TTC549 (cell line): ENCODE measurements at regions not wholly inside any gene's neighbourhood (a gene's known extent, or its start where the extent isn't known, plus 50 kb on each side); places are given as distances from the start of the nearest gene placed in this dataset.

ENCODE experiments used
- FAIRE-seq: peaks from 2 replicates; lab custom pipeline; 2012; peaks lifted over from hg19 to GRCh38; lab: Jason Lieb, UNC

DNA sequence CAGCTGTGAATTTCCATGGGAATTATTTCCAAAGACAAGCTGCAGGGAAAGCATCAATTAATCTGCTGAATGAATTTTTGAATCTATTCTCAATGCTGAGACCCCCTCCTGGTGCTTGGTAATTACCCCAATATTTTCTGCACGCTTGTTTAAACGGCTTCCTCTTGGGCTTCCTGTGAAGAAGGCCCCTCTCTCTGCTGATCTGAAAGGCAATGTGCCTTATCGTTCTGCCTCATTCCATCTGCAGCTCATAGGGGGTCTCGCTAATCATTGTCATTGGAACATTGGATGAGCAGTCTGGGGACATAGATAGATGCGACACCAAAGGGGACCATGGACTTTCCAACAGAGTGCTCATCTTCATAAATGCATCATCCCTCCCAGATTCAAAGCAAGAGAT lies 851.6 kb downstream of the PDHA2 start:
- no peak for FAIRE-seq

DNA sequence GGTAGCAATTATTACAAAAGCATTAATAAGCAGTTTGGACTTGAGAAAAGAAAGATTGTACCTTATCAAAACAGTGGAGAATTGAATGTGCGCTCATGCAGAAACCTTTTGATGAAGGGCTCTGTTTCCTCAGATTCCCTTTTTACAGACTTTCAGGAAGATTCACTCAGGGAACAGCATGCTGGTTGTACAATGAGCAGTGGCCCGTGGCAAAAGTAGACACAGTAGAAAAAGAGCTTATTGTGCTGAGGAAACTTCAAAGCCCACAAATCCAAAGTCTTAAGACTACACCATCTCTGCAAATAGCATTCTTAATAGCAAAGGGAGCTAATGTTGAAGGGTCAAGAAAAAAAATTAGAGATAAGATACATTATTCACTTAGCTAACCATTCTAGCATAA lies 858.9 kb downstream of the PDHA2 start:
- FAIRE-seq: no peak

DNA sequence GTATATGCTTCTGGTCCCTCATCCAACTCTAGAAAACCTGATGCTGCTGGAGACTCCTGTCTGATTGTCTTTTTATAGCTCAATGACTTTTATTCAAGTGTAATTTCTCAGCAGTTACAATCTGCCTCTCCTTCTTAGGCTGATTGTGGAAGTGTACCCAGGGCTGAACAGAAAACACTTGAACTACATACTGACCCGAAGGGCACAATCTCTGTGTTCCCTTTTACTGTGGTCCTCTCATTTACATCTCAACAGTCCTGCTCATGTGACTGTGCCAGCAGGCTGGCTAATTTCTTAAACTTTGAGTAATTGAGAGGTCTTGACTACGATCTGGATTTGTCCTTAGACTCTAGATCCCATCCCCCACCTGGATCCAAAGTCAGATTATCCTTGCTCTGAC lies 863.4 kb downstream of the PDHA2 start:
- no peak for FAIRE-seq

GRCh38 chr4:96708766-96709165 lies 868.9 kb downstream of the PDHA2 start:
- FAIRE-seq: no peak

- no peak for FAIRE-seq
Measured at GRCh38 chr4:96713271-96713850, 873.5 kb downstream of the PDHA2 start.

GRCh38 chr4:96729641-96730040 lies 889.7 kb downstream of the PDHA2 start:
- FAIRE-seq: no peak

DNA sequence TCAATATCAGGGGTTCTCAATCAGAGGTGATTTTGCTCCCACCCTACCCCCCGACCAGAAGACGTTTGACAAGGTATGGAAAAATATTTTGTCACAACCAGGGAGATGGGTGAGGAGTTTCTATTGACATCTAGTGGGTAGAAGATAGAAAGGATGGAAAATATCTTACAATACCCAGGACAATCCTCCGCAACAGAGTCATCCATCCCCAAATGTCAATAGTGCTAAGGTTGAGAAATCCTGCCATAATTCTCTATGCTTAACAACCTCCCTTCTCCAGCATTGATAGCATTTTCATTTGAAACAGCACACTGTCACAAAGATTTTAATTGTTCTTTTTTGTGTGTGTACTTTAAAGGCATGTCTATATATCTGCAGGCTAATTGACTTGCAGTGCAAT lies 890.5 kb downstream of the PDHA2 start:
- FAIRE-seq: no peak

- peak; percentile 87 for FAIRE-seq
Measured at GRCh38 chr4:96736352-96736889, 896.5 kb downstream of the PDHA2 start.

DNA sequence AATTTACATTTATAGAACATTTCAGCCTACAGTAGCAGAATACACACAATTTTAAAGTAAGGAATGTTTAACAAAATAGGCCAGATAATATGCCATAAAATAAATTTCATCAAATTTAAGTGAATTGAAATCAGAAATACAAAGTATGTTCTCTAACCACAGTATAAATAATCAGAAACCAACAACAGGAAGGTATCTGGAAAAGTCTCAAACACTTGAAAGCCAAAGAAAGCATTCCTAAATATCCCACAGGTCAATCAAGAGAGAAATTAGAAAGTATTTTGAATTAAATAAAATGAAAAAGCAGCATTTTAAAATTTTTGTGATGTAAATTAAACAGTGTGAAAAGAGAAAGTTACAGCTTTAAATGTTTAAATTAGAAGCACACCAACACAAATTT lies 899.2 kb downstream of the PDHA2 start:
- no peak for FAIRE-seq

DNA sequence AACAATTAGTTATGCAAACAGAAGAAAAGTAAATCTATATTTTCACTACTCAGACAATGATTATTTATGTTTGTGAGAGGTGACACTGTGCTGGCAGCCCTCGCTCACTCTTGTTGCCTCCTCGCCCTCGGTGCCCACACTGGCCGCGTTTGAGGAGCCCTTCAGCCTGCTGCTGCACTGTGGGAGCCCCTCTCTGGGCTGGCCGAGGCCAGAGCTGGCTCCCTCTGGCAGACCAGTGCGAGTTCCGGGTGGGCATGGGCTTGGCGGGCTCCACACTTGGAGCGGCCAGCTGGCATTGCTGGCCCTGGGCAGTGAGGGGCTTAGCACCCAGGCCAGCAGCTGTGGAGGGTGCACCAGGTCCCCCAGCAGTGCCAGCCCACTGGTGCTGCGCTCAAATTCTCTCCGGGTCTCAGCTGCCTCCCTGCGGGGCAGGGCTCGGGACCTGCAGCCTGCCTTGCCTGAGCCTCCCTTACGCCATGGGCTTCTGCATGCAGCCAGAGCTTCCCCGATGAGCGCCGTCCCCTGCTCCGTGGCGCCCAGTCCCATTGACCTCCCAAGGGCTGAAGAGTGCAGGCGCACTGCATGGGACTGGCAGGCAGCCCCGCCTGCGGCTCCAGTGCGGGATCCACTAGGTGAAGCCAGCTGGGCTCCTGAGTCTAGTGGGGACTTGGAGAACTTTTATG lies 902.6 kb downstream of the PDHA2 start:
- FAIRE-seq: no peak

GRCh38 chr4:96744676-96745075 lies 904.8 kb downstream of the PDHA2 start:
- FAIRE-seq: no peak

- FAIRE-seq: no peak
Measured at GRCh38 chr4:96753216-96753615, 913.3 kb downstream of the PDHA2 start.

GRCh38 chr4:96755569-96756484 lies 915.9 kb downstream of the PDHA2 start:
- FAIRE-seq: no peak

DNA sequence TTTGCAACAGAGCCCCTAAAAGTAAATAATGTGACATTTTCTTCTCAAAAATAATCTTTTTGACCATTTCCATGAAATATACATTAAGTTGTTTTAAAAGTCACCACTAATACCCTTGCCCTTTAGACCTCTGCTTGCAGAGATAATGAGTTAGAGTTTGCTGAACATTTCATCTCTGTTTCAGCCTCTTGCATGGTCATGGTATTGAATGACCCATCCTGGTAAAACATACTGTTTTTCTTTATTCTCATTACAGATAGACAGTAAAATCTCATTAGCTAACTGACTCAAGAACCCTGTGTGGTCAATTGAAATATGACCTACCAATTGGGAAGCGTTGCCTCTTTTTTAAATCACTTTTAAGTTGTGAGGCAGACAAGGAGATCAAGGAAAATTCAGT lies 916.7 kb downstream of the PDHA2 start:
- no peak for FAIRE-seq

DNA sequence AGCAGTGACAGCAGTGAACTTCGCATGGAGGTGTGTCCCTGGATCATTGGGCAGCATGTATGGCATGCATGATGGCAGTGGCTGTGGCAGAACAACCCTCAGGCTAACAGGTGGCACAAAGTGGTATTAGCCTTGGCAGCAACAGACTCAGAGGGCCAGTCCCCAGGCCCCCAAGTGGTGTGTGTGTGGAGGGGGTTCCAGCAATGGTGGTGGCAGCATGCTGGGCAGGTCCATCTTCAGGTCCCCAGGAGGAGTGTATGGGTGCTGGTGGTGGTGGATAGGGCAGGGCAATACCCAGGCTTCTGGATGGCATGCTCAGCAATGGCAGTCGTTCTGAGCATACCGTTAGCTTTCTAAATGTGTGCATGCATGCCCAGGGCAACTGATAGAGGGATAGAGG lies 923.7 kb downstream of the PDHA2 start:
- no peak for FAIRE-seq

- no peak for FAIRE-seq
Measured at GRCh38 chr4:96766359-96766758, 926.5 kb downstream of the PDHA2 start.

- no peak for FAIRE-seq
Measured at GRCh38 chr4:96767815-96768480, 928.1 kb downstream of the PDHA2 start.

DNA sequence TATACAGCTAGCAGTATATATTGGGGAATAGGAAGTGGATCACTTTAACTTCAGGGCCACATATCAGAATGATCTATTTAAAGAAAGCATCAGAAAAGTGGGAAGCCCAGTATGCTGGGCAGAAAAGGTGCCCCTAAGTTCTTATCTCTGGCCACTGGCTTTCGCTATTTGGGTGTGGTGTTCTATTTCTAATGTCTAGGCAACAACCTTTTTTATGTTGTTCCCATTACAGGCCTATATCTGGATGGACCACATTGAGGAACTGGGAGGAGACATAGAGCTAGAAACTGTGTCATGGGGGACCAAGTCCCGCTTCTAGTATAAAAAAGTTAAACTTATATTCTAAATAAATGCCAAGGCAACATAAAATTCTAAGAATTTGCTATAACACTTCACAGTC lies 935.6 kb downstream of the PDHA2 start:
- FAIRE-seq: no peak

DNA sequence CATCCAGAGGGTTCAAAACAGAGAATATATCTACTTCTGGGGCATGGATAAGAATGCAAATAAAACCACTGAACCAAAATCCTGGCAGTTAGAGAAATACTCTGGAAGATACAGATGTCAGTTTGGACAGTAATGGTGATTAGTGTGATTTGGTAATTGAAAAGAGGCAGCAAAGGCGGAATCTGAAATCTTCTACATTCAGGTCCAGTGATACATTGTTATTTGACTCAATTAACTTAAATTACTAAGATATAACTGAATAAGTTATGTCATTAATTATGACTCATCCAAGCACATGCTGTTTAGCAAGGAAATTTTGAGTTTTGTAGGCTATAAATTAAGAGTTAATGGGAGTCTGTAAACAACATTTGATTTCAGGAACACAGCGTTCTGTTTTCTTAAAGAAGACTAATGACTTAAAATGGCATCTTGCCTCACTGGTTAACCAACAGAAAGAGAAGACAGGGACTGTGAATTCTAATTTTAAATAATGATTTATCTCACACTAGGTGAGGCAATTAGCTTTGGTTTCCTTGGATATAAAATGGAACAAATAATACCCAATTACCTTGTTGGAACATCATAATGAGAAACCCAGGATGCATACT lies 937.1 kb downstream of the PDHA2 start:
- no peak for FAIRE-seq

- no peak for FAIRE-seq
Measured at GRCh38 chr4:96784336-96784735, 944.4 kb downstream of the PDHA2 start.

DNA sequence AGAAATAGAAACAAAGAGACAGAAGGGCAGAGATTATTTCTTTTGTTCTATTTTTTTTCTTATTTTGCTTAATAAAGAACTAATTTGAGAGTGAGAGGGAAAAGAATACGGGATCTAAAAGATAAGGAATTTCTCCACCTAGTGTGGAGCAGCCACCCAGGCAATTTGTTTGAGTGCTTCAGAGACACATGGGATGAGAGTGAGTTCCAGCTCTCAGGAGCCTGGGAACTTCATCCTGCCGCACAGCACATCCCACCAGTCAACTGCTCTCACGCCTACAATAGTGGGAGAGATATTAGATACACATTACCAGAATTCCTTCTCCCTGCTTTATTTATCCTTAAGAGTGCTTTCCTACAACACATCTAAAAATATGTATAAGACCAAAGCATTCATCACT lies 946.4 kb downstream of the PDHA2 start:
- no peak for FAIRE-seq

DNA sequence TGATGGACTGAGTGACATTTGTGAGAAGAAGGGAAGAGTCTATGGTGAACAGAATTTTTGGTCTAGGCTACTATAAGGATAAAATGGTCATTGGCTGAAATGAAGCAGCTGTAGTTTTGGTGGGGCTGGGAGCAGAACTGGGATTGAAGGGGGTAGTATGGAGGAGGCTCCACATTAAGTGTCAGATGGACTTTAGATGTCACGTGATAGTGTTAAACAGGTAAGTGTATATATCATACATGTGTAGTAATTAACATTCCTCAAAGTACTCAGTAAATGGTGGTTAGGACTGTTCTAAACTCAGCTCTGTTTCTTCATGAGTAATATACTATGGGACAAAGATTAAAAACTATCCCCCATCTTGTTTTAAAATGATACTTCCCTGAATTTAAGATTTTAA lies 947.9 kb downstream of the PDHA2 start:
- FAIRE-seq: no peak
